HepG2 (cell line): ENCODE measurements at regions not wholly inside any gene's neighbourhood (a gene's known extent, or its start where the extent isn't known, plus 50 kb on each side); places are given as distances from the start of the nearest gene placed in this dataset.

ENCODE experiments used
- ARNT ChIP-seq: fragments of 450-650 bp; IDR thresholded peaks from 2 replicates; pipeline ENCODE4 v1.6.1; 2017
- ETV6 ChIP-seq: sonication (generic); formaldehyde crosslinking; conservative IDR thresholded peaks from 2 replicates; pipeline ENCODE4 v1.4.0; 2020; ENCODE audit warnings: missing genetic modification reagents
- EZH2 ChIP-seq: conservative IDR thresholded peaks from 2 replicates; pipeline ENCODE4 v1.6.1; 2012; ENCODE audit warnings: mild to moderate bottlenecking, low read depth, low read length, moderate library complexity
- PHF8 ChIP-seq: sonication (generic); formaldehyde crosslinking; IDR thresholded peaks from 2 replicates; pipeline ENCODE4 v1.5.0; 2020; ENCODE audit warnings: missing genetic modification reagents
- POLR2AphosphoS2 ChIP-seq: IDR thresholded peaks from 2 replicates; pipeline ENCODE4 v1.6.1; 2011; ENCODE audit warnings: low read depth, low read length, improper control_type of control experiment
- TRIM24 ChIP-seq: sonication (generic); formaldehyde crosslinking; IDR thresholded peaks from 2 replicates; pipeline ENCODE4 v1.8.0; 2022; ENCODE audit warnings: mild to moderate bottlenecking, missing genetic modification reagents
- ZFP37 ChIP-seq: sonication (generic); formaldehyde crosslinking; IDR thresholded peaks from 2 replicates; pipeline ENCODE4 v1.4.0; 2020; ENCODE audit warnings: missing genetic modification reagents, borderline replicate concordance

DNA sequence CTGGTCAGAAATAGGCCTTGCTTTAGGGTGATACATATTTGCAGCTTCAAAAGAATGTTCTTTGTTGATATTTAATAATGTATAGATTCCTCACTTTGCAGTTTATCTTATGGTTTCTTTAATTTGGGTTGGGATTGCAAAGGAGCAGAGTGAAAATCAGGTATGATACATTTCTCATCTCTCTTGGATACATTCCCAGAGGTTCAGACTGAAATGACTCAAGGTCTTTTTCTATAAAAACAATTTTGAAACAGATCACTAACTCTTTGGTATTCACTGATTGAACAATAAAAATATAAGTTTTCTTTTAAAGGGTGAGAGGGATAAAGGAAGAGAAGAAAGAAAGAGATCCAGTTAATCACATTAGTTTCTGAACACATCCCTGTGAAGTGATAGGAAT, 606.5 kb upstream of the CAMK1G start:
- no peak for TF ChIP-seq EZH2
- no peak for TF ChIP-seq ETV6
- no peak for TF ChIP-seq ZFP37
- no peak for TF ChIP-seq ARNT
- no peak for TF ChIP-seq PHF8 (CRISPR knock-in tag)
- TF ChIP-seq TRIM24 (CRISPR knock-in tag) = no peak
- TF ChIP-seq POLR2AphosphoS2 = no peak
